OCI-LY7 (cell line): ENCODE measurements at regions not wholly inside any gene's neighbourhood (a gene's known extent, or its start where the extent isn't known, plus 50 kb on each side); places are given as distances from the start of the nearest gene placed in this dataset.

Experiments used
- BruUV-seq: library from RNA; stranded (reverse); fragments of 400-500 nt; replicated peaks from 2 replicates; lab custom pipeline; 2021; lab: Mats Ljungman, UMichigan
- CTCF ChIA-PET: fragments of 300-600 bp; sonication (Branson Sonifier 250); formaldehyde crosslinking; loops from one replicate; lab custom pipeline; 2022; ENCODE audit warnings: antibody characterized with exemption; ENCODE audit not compliant: unreplicated experiment; lab: Charles Lee
- POLR2A ChIA-PET: fragments of 300-600 bp; sonication (Branson Sonifier 250); formaldehyde crosslinking; loops from one replicate; lab custom pipeline; 2022; ENCODE audit warnings: antibody characterized with exemption; lab: Charles Lee
- DNase-seq: peaks from one replicate; pipeline ENCODE4 v3.0.0-alpha.2; 2015; ENCODE audit warnings: low spot score
- H2AFZ ChIP-seq: fragments of 200-600 bp; sonication (generic), shearing (Covaris generic); 2 replicates; pipeline ENCODE4 v1.6.1; 2014; ENCODE audit warnings: mild to moderate bottlenecking, antibody characterized with exemption, low read length, moderate library complexity
- H3K27ac ChIP-seq: fragments of 200-600 bp; sonication (generic); 2 replicates; pipeline ENCODE4 v1.5.1; 2014; ENCODE audit warnings: mixed run types, low read depth, mild to moderate bottlenecking, moderate library complexity, low read length, inconsistent platforms; ENCODE audit not compliant: poor library complexity, severe bottlenecking
- H3K36me3 ChIP-seq: fragments of 200-600 bp; sonication (generic); 2 replicates; pipeline ENCODE4 v1.6.1; 2014; ENCODE audit warnings: mild to moderate bottlenecking, antibody characterized with exemption, low read length, moderate library complexity, mixed read lengths; ENCODE audit not compliant: insufficient read depth
- H3K4me1 ChIP-seq: fragments of 200-600 bp; sonication (generic); 2 replicates; pipeline ENCODE4 v1.5.1; 2014; ENCODE audit warnings: mild to moderate bottlenecking, low read length; ENCODE audit not compliant: insufficient read depth, poor library complexity, severe bottlenecking
- H3K4me2 ChIP-seq: fragments of 200-600 bp; sonication (generic); 2 replicates; pipeline ENCODE4 v1.6.1; 2014; ENCODE audit warnings: mild to moderate bottlenecking, low read length
- H3K4me3 ChIP-seq: fragments of 200-600 bp; sonication (generic); 2 replicates; pipeline ENCODE4 v1.5.1; 2014; ENCODE audit warnings: mild to moderate bottlenecking, low read depth, low read length; ENCODE audit not compliant: poor library complexity, severe bottlenecking
- H3K79me2 ChIP-seq: fragments of 200-600 bp; sonication (generic); 2 replicates; pipeline ENCODE4 v1.6.1; 2016; ENCODE audit warnings: low read depth, mild to moderate bottlenecking, low read length, moderate library complexity, mixed read lengths; ENCODE audit not compliant: insufficient read depth
- H3K9me2 ChIP-seq: fragments of 200-600 bp; sonication (generic); 2 replicates; pipeline ENCODE4 v1.6.1; 2016; ENCODE audit warnings: mild to moderate bottlenecking, low read length, mixed read lengths; ENCODE audit not compliant: insufficient read depth
- H3K9me3 ChIP-seq: fragments of 200-600 bp; sonication (generic); 2 replicates; pipeline ENCODE4 v1.6.1; 2014; ENCODE audit warnings: mild to moderate bottlenecking, mixed run types, low read length, mixed read lengths
- H4K20me1 ChIP-seq: fragments of 200-600 bp; sonication (generic); 2 replicates; pipeline ENCODE4 v1.6.1; 2014; ENCODE audit warnings: mild to moderate bottlenecking, antibody characterized with exemption, low read length, moderate library complexity, mixed read lengths; ENCODE audit not compliant: insufficient read depth
- EZH2phosphoT487 ChIP-seq: fragments of 200-600 bp; sonication (generic); IDR thresholded peaks from 2 replicates; pipeline ENCODE4 v1.6.1; 2018; ENCODE audit warnings: low read depth, borderline replicate concordance, mild to moderate bottlenecking, mixed run types, antibody characterized with exemption, low read length, moderate library complexity, mixed read lengths
- intact Hi-C: fragments of 100-400 bp; cut with micrococcal nuclease; formaldehyde crosslinking; loops from one replicate; pipeline ENCODE4 v1.10.0; 2022; ENCODE audit not compliant: unreplicated experiment
- TF ChIP-seq, protein P1 (sequence below): fragments of 200-600 bp; sonication (generic); conservative IDR thresholded peaks from 2 replicates; pipeline ENCODE4 v1.5.1; 2014; ENCODE audit warnings: mild to moderate bottlenecking, antibody characterized with exemption, low read length, moderate library complexity, mixed read lengths

DNA sequence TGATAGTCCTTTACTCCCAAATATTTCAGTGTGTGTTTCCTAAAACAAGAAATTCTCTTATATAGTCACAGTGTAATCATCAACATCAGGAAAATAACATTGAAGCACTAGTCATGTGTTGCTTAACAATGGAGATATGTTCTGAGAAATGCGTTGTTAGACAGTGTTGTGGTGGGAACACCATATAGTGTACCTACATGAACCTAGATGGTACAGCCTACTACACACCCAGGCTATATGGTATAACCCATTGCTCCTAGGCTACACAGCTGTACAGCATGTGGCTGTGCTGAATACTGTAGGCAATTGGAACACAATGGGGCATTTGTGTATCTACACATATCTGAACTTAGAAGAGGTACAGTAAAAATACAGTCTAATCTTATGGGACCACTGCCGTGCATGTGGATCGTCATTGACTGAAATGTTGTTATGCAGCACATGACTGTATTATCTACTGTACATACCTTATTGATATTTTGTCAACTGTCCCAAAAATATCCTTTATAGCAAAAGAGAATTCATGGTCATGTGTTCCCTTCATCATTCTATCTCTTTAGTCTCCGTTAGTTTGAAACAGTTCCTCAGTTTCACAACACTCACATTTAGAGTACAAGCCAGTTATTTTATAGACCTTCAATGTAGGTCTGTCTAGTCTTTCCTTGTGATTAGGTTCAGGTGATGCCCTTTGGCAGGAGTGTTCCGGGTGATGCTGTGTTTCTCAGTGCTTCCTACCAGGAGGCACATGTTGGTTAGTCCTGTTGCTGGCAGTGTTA is 109.7 kb downstream of the SLC25A47 start:
- no peak overlapping the region for H3K27ac ChIP-seq
- H4K20me1 ChIP-seq = no peaks in the 10 kb centered on the region
- H3K79me2 ChIP-seq = no peaks in the 10 kb centered on the region
- CTCF ChIA-PET = no interaction called here
- POLR2A ChIA-PET = no interaction called here
- no peaks in the 10 kb centered on the region for H3K9me2 ChIP-seq
- no peaks in the 10 kb centered on the region for H3K4me1 ChIP-seq
- TF ChIP-seq EZH2phosphoT487 = no peak
- TF ChIP-seq, protein P1, sequence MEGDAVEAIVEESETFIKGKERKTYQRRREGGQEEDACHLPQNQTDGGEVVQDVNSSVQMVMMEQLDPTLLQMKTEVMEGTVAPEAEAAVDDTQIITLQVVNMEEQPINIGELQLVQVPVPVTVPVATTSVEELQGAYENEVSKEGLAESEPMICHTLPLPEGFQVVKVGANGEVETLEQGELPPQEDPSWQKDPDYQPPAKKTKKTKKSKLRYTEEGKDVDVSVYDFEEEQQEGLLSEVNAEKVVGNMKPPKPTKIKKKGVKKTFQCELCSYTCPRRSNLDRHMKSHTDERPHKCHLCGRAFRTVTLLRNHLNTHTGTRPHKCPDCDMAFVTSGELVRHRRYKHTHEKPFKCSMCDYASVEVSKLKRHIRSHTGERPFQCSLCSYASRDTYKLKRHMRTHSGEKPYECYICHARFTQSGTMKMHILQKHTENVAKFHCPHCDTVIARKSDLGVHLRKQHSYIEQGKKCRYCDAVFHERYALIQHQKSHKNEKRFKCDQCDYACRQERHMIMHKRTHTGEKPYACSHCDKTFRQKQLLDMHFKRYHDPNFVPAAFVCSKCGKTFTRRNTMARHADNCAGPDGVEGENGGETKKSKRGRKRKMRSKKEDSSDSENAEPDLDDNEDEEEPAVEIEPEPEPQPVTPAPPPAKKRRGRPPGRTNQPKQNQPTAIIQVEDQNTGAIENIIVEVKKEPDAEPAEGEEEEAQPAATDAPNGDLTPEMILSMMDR = no peak
- BruUV-seq = no TSS peak
- H3K9me3 ChIP-seq = no peaks in the 10 kb centered on the region
- DNase-seq = no peak
- intact Hi-C loops = no loop called here
- no peak overlapping the region for H3K4me3 ChIP-seq
- H3K36me3 ChIP-seq = no peaks in the 10 kb centered on the region
- no peak overlapping the region for H2AFZ ChIP-seq
- no peak overlapping the region for H3K4me2 ChIP-seq

DNA sequence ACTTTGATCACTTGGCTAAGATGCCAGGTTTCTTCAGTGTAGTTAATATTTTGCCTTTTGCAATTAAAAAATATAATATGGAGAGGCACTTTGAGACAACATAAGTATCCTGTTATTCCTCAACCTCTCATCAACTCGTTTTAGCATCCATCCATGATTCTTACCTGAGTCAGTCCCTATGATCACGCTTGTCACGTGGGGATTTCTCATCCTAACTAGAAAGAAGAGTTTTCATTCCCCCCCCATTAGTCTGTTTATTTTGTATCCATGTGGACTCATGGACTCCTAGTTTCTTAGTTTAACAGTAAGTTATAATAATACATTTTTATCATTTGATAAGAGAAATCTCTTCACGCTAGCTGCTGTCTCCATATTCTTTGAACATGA is 110.3 kb downstream of the SLC25A47 start:
- POLR2A ChIA-PET = no interaction called here
- no TSS peak for BruUV-seq

More for the DNA sequence above, 110.3 kb downstream of the SLC25A47 start:
- H3K4me2 ChIP-seq = no peak overlapping the region
- TF ChIP-seq EZH2phosphoT487 = no peak
- TF ChIP-seq, protein P1 = no peak
- no peaks in the 10 kb centered on the region for H3K4me1 ChIP-seq
- H3K79me2 ChIP-seq = no peaks in the 10 kb centered on the region
- no peak overlapping the region for H3K27ac ChIP-seq
- no peaks in the 10 kb centered on the region for H3K36me3 ChIP-seq
- H2AFZ ChIP-seq = no peak overlapping the region
- intact Hi-C loops = no loop called here
- no peaks in the 10 kb centered on the region for H4K20me1 ChIP-seq
- no peak for DNase-seq
- CTCF ChIA-PET = no interaction called here
- H3K9me2 ChIP-seq = no peaks in the 10 kb centered on the region
- no peak overlapping the region for H3K4me3 ChIP-seq
- H3K9me3 ChIP-seq = no peaks in the 10 kb centered on the region
